ENCODE measurements at regions not wholly inside any gene's neighbourhood (a gene's known extent, or its start where the extent isn't known, plus 50 kb on each side); places are given as distances from the start of the nearest gene placed in this dataset.

GRCh38 chr17:77593081-77593480 lies 365.4 kb upstream of the TNRC6C start:
- no peak for DNase-seq

- no peak for DNase-seq
These were observed 363.9 kb upstream of the TNRC6C start for GRCh38 chr17:77594416-77595209.

GRCh38 chr17:77596491-77597417 lies 361.7 kb upstream of the TNRC6C start:
- DNase-seq: no peak

- DNase-seq: no peak
These were observed 360.9 kb upstream of the TNRC6C start for GRCh38 chr17:77597418-77598240.

GRCh38 chr17:77598241-77598620 lies 360.3 kb upstream of the TNRC6C start:
- no peak for DNase-seq

GRCh38 chr17:77599699-77600098 lies 358.8 kb upstream of the TNRC6C start:
- DNase-seq: no peak

GRCh38 chr17:77600346-77600745 lies 358.2 kb upstream of the TNRC6C start:
- no peak for DNase-seq

- DNase-seq: no peak
These were observed 357.2 kb upstream of the TNRC6C start for GRCh38 chr17:77601054-77601979.

- no peak for DNase-seq
These were observed 356.3 kb upstream of the TNRC6C start for GRCh38 chr17:77602062-77602746.

- no peak for DNase-seq
These were observed 355.4 kb upstream of the TNRC6C start for GRCh38 chr17:77602883-77603640.

- no peak for DNase-seq
These were observed 354.1 kb upstream of the TNRC6C start for GRCh38 chr17:77604301-77604972.

- DNase-seq: no peak
These were observed 353.6 kb upstream of the TNRC6C start for GRCh38 chr17:77604973-77605313.

GRCh38 chr17:77606146-77606864 lies 352.2 kb upstream of the TNRC6C start:
- DNase-seq: no peak

- no peak for DNase-seq
These were observed 351.7 kb upstream of the TNRC6C start for GRCh38 chr17:77606865-77607210.

- no peak for DNase-seq
These were observed 350.9 kb upstream of the TNRC6C start for GRCh38 chr17:77607606-77608005.

GRCh38 chr17:77608431-77608830 lies 350.1 kb upstream of the TNRC6C start:
- DNase-seq: no peak

- peak; percentile 79 for DNase-seq
These were observed 348.7 kb upstream of the TNRC6C start for GRCh38 chr17:77609553-77610517.

- no peak for DNase-seq
These were observed 348.0 kb upstream of the TNRC6C start for GRCh38 chr17:77610518-77610893.
